ENCODE measurements at regions not wholly inside any gene's neighbourhood (a gene's known extent, or its start where the extent isn't known, plus 50 kb on each side); places are given as distances from the start of the nearest gene placed in this dataset.

- H3K9me3 ChIP-seq (ENCODE audit: insufficient read depth, low read depth, low read length) = no peaks in the 10 kb centered on the region
- no peaks in the 10 kb centered on the region for H3K27me3 ChIP-seq (ENCODE audit: insufficient read depth, low read length, poor library complexity, severe bottlenecking)
- H3F3A ChIP-seq (ENCODE audit: low read depth) = no peaks in the 10 kb centered on the region
These were observed 484.2 kb upstream of the ADAMTS5 start for GRCh38 chr21:27451116-27451515.

DNA sequence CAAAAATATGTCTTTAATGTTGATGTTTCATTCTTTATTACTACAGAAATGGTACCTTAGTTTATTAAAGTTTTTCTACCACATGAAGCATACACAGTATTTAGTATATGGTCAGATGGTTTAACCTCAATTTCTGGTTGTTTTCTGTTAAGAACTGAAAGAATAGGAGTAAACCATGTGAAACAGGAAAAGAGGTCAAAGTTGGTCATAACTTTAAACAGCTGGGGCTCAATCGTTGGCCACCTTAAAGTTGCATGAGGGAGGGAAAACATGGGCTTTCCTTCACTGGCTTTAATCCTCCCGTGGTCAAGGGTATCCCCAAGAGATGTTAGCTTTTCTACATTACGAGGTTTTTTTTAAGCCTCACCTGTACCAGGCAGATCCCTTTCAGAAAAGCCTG lies 483.3 kb upstream of the ADAMTS5 start:
- no peak overlapping the region for H3K4me3 ChIP-seq (ENCODE audit: low read length, poor library complexity, severe bottlenecking)
- no peaks in the 10 kb centered on the region for H3F3A ChIP-seq (ENCODE audit: low read depth)
- no peaks in the 10 kb centered on the region for H3K36me3 ChIP-seq (ENCODE audit: insufficient read depth, low read length)
- H4K20me1 ChIP-seq (ENCODE audit: insufficient read depth, low read length, poor library complexity, severe bottlenecking) = no peaks in the 10 kb centered on the region
- no peak for TF ChIP-seq EZH2phosphoT487 (IDR thresholded peaks at IDR 0.05; ENCODE audit: borderline replicate concordance)
- TF ChIP-seq, protein P1, sequence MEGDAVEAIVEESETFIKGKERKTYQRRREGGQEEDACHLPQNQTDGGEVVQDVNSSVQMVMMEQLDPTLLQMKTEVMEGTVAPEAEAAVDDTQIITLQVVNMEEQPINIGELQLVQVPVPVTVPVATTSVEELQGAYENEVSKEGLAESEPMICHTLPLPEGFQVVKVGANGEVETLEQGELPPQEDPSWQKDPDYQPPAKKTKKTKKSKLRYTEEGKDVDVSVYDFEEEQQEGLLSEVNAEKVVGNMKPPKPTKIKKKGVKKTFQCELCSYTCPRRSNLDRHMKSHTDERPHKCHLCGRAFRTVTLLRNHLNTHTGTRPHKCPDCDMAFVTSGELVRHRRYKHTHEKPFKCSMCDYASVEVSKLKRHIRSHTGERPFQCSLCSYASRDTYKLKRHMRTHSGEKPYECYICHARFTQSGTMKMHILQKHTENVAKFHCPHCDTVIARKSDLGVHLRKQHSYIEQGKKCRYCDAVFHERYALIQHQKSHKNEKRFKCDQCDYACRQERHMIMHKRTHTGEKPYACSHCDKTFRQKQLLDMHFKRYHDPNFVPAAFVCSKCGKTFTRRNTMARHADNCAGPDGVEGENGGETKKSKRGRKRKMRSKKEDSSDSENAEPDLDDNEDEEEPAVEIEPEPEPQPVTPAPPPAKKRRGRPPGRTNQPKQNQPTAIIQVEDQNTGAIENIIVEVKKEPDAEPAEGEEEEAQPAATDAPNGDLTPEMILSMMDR (conservative IDR thresholded peaks at IDR 0.05; ENCODE audit: low read length) = no peak
- H2AFZ ChIP-seq (ENCODE audit: low read length) = no peak overlapping the region
- H3K79me2 ChIP-seq (ENCODE audit: insufficient read depth, low read length) = no peaks in the 10 kb centered on the region
- no peak overlapping the region for H3K9ac ChIP-seq (ENCODE audit: low read depth, low read length, poor library complexity, severe bottlenecking)
- H3K9me2 ChIP-seq (replicated peaks; ENCODE audit: low read depth, low read length) = no peaks in the 10 kb centered on the region
- no peak overlapping the region for H3K4me2 ChIP-seq (ENCODE audit: low read depth, low read length, poor library complexity, severe bottlenecking)
- H3K4me1 ChIP-seq (ENCODE audit: insufficient read depth, low read length, poor library complexity, severe bottlenecking) = no peaks in the 10 kb centered on the region
- H3K27me3 ChIP-seq (ENCODE audit: insufficient read depth, low read length, poor library complexity, severe bottlenecking) = no peaks in the 10 kb centered on the region
- H3K9me3 ChIP-seq (ENCODE audit: insufficient read depth, low read depth, low read length) = no peaks in the 10 kb centered on the region

More at GRCh38 chr21:27451116-27451515, 484.2 kb upstream of the ADAMTS5 start:
- Histone ChIP-seq H3K36me3 (ENCODE audit: insufficient read depth, low read length) (no peaks in the 10 kb centered on the region), H3K4me2 (ENCODE audit: low read depth, low read length, poor library complexity, severe bottlenecking) (no peak overlapping the region), H3K79me2 (ENCODE audit: insufficient read depth, low read length) (no peaks in the 10 kb centered on the region), H2AFZ (ENCODE audit: low read length) (no peak overlapping the region), H3K4me3 (ENCODE audit: low read length, poor library complexity, severe bottlenecking) (no peak overlapping the region), H3K9ac (ENCODE audit: low read depth, low read length, poor library complexity, severe bottlenecking) (no peak overlapping the region), H3K9me2 (replicated peaks; ENCODE audit: low read depth, low read length) (no peaks in the 10 kb centered on the region), H3K4me1 (ENCODE audit: insufficient read depth, low read length, poor library complexity, severe bottlenecking) (no peaks in the 10 kb centered on the region), H4K20me1 (ENCODE audit: insufficient read depth, low read length, poor library complexity, severe bottlenecking) (no peaks in the 10 kb centered on the region)
- TF ChIP-seq EZH2phosphoT487 (IDR thresholded peaks at IDR 0.05; ENCODE audit: borderline replicate concordance) = no peak
- TF ChIP-seq, protein P1 (conservative IDR thresholded peaks at IDR 0.05; ENCODE audit: low read length) = no peak

DNA sequence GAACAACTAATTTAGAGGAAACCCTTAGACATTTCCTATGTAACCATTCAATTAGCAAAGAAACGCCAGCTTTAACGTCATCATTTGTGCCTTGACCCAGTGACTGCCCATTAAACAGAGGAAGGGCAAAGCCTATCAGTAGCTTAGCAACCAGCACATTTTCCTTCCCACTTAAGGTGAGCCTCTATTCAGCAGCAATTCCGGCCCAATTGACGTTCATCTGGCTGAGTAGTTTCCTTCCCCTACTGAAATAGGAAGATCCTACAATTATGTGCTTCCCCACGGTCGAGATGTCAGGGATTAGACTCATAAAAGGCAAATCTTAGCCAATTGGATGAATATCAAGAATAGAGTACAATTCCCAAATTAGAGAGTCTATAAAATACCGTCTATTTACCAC lies 482.1 kb upstream of the ADAMTS5 start:
- TF ChIP-seq, protein P1 (conservative IDR thresholded peaks at IDR 0.05; ENCODE audit: low read length) = no peak
- TF ChIP-seq EZH2phosphoT487 (IDR thresholded peaks at IDR 0.05; ENCODE audit: borderline replicate concordance) = no peak
- H3K9me2 ChIP-seq (replicated peaks; ENCODE audit: low read depth, low read length) = no peaks in the 10 kb centered on the region
- no peaks in the 10 kb centered on the region for H3K27me3 ChIP-seq (ENCODE audit: insufficient read depth, low read length, poor library complexity, severe bottlenecking)
- H3K9ac ChIP-seq (ENCODE audit: low read depth, low read length, poor library complexity, severe bottlenecking) = no peak overlapping the region
- H3K9me3 ChIP-seq (ENCODE audit: insufficient read depth, low read depth, low read length) = no peaks in the 10 kb centered on the region
- no peak overlapping the region for H3K4me3 ChIP-seq (ENCODE audit: low read length, poor library complexity, severe bottlenecking)
- no peaks in the 10 kb centered on the region for H3K4me1 ChIP-seq (ENCODE audit: insufficient read depth, low read length, poor library complexity, severe bottlenecking)
- no peaks in the 10 kb centered on the region for H3K36me3 ChIP-seq (ENCODE audit: insufficient read depth, low read length)
- H4K20me1 ChIP-seq (ENCODE audit: insufficient read depth, low read length, poor library complexity, severe bottlenecking) = no peaks in the 10 kb centered on the region
- H2AFZ ChIP-seq (ENCODE audit: low read length) = no peak overlapping the region
- H3K79me2 ChIP-seq (ENCODE audit: insufficient read depth, low read length) = no peaks in the 10 kb centered on the region
- H3K4me2 ChIP-seq (ENCODE audit: low read depth, low read length, poor library complexity, severe bottlenecking) = no peak overlapping the region
- no peaks in the 10 kb centered on the region for H3F3A ChIP-seq (ENCODE audit: low read depth)

All from Loucy (cell line).